Osteoblast (primary cell): ENCODE measurements at regions not wholly inside any gene's neighbourhood (a gene's known extent, or its start where the extent isn't known, plus 50 kb on each side); places are given as distances from the start of the nearest gene placed in this dataset.

ENCODE experiments used
- DNase-seq: peaks from one replicate; pipeline ENCODE4 v3.0.0; 2011; ENCODE audit warnings: low spot score, mixed read lengths; ENCODE audit not compliant: insufficient read length; ENCODE audit errors: missing footprints
- H2AFZ ChIP-seq: 2 replicates; pipeline ENCODE4 v1.6.0; 2011; ENCODE audit warnings: mild to moderate bottlenecking, low read length
- H3K27ac ChIP-seq: 2 replicates; pipeline ENCODE4 v1.5.1; 2011; ENCODE audit warnings: mild to moderate bottlenecking, low read depth, low read length, moderate library complexity
- H3K27me3 ChIP-seq: 2 replicates; pipeline ENCODE4 v1.6.0; 2012; ENCODE audit warnings: mild to moderate bottlenecking, control low read depth, inconsistent platforms, low read length, moderate library complexity; ENCODE audit not compliant: insufficient read depth
- H3K36me3 ChIP-seq: 2 replicates; pipeline ENCODE4 v1.5.1; 2011; ENCODE audit warnings: mild to moderate bottlenecking, low read length, control low read depth, moderate library complexity; ENCODE audit not compliant: insufficient read depth
- H3K4me1 ChIP-seq: 2 replicates; pipeline ENCODE4 v1.5.1; 2011; ENCODE audit warnings: mild to moderate bottlenecking, low read length, control low read depth, moderate library complexity; ENCODE audit not compliant: insufficient read depth
- H3K4me2 ChIP-seq: 2 replicates; pipeline ENCODE4 v1.6.0; 2011; ENCODE audit warnings: mild to moderate bottlenecking, low read length; ENCODE audit not compliant: insufficient read depth
- H3K4me3 ChIP-seq: fragments of 200-600 bp; sonication (generic); 3 replicates; pipeline ENCODE4 v1.5.1; 2012; ENCODE audit warnings: mild to moderate bottlenecking, low read length, inconsistent platforms; ENCODE audit not compliant: insufficient read depth
- H3K79me2 ChIP-seq: 2 replicates; pipeline ENCODE4 v1.6.0; 2012; ENCODE audit warnings: mild to moderate bottlenecking, low read length, control low read depth, inconsistent platforms; ENCODE audit not compliant: insufficient read depth
- H3K9me3 ChIP-seq: 2 replicates; pipeline ENCODE4 v1.5.1; 2011; ENCODE audit warnings: low read depth, low read length, control low read depth
- H4K20me1 ChIP-seq: 2 replicates; pipeline ENCODE4 v1.6.0; 2012; ENCODE audit warnings: mild to moderate bottlenecking, low read length, control low read depth; ENCODE audit not compliant: insufficient read depth
- TF ChIP-seq, protein P1 (sequence below): IDR thresholded peaks from 2 replicates; pipeline ENCODE4 v1.5.1; 2011; ENCODE audit warnings: mild to moderate bottlenecking, low read depth, low read length, moderate library complexity; ENCODE audit errors: extremely low read depth

DNA sequence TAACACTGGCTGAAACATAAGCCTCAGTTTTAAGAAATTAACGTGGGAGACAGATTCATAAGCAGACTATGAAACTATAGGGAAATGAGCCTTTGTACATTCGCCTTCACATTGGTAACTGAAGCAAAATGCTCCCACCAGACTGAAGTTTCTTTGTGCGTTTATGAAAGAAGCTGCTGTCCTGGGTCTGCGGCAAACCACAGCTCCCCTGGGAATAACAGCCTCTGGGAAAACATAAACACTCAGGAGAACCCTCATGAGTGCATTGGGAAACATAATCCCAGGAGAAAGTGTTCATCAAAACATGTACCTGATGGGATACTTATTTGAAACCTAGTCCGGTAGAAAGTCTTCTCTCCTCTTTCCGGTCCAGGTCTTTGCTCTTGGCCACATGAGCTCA is 193.1 kb upstream of the LARGE1 start:
- no peak overlapping the region for H3K4me3 ChIP-seq
- H3K4me2 ChIP-seq: no peak overlapping the region
- H3K27me3 ChIP-seq: no peaks in the 10 kb centered on the region
- no peaks in the 10 kb centered on the region for H3K36me3 ChIP-seq
- H4K20me1 ChIP-seq: no peaks in the 10 kb centered on the region
- H3K4me1 ChIP-seq: no peaks in the 10 kb centered on the region
- TF ChIP-seq, protein P1, sequence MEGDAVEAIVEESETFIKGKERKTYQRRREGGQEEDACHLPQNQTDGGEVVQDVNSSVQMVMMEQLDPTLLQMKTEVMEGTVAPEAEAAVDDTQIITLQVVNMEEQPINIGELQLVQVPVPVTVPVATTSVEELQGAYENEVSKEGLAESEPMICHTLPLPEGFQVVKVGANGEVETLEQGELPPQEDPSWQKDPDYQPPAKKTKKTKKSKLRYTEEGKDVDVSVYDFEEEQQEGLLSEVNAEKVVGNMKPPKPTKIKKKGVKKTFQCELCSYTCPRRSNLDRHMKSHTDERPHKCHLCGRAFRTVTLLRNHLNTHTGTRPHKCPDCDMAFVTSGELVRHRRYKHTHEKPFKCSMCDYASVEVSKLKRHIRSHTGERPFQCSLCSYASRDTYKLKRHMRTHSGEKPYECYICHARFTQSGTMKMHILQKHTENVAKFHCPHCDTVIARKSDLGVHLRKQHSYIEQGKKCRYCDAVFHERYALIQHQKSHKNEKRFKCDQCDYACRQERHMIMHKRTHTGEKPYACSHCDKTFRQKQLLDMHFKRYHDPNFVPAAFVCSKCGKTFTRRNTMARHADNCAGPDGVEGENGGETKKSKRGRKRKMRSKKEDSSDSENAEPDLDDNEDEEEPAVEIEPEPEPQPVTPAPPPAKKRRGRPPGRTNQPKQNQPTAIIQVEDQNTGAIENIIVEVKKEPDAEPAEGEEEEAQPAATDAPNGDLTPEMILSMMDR: no peak
- H3K9me3 ChIP-seq: no peaks in the 10 kb centered on the region
- H2AFZ ChIP-seq: no peak overlapping the region
- DNase-seq: no peak
- H3K27ac ChIP-seq: no peak overlapping the region
- no peaks in the 10 kb centered on the region for H3K79me2 ChIP-seq

DNA sequence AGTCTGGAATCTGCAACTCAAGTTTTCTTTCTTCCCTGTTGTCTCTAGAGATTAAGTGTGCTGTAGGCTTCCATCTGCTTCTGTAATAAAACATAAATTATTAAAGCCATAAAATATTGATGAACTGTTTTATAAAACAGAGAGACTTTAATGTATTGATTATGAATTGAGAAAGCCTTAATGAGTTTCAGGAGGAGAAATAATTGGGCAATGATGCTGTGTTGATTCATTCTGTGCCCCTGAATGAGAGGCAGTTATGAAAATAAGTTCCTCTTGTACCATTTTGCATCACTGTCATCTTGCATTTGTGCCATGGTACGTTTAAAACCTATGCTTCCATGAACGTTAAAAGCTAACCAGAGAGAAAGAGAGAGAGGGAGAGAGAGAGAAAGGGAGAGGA is 194.1 kb upstream of the LARGE1 start:
- Histone ChIP-seq H2AFZ (no peak overlapping the region), H3K27me3 (no peaks in the 10 kb centered on the region), H3K79me2 (no peaks in the 10 kb centered on the region), H3K9me3 (no peaks in the 10 kb centered on the region), H3K4me2 (no peak overlapping the region), H3K4me1 (no peaks in the 10 kb centered on the region), H3K36me3 (no peaks in the 10 kb centered on the region), H4K20me1 (no peaks in the 10 kb centered on the region), H3K4me3 (no peak overlapping the region), H3K27ac (no peak overlapping the region)
- TF ChIP-seq, protein P1: no peak
- no peak for DNase-seq

DNA sequence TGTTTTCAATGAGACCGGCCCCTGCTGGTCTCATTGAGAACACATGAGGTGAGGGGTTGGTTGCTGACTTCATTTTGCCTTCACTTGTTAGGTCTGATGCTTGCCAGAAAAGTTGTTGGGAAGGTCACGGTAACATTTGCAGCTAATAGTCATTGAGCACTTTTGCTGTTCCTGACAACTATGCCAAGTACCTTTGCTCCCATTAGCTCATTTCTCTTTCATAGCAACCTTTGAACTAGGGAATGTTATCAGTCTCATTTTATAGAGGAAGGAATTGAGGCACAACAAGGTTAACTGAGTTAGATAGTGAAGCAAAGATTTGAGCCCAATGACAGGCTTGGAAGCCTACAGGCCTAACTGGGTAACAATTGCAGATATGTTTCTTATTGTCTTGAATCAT is 195.4 kb upstream of the LARGE1 start:
- Histone ChIP-seq H3K36me3 (no peaks in the 10 kb centered on the region), H3K4me3 (no peak overlapping the region), H4K20me1 (no peaks in the 10 kb centered on the region), H3K79me2 (no peaks in the 10 kb centered on the region), H2AFZ (no peak overlapping the region), H3K9me3 (no peaks in the 10 kb centered on the region), H3K27ac (no peak overlapping the region), H3K27me3 (no peaks in the 10 kb centered on the region), H3K4me1 (no peaks in the 10 kb centered on the region), H3K4me2 (no peak overlapping the region)
- TF ChIP-seq, protein P1: no peak
- DNase-seq: no peak

DNA sequence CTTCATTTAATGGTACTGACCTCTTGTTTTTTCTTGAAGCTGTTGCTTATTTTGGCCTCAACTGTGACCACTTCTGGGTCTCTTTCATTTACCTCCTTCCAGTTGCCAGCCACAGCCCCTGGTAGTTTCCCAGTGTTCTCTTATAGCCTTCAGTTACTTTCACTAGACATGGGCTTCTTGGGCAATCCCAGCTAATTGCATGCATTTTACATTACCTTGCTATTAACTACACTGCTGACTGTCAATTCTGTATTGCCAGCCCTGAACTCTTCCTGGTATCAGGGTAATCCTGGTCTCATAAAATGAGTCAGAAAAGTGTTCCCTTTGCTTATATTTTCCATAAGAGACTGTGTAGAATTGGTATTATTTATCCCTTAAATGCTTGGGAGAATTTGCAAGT is 195.8 kb upstream of the LARGE1 start:
- no peaks in the 10 kb centered on the region for H3K27me3 ChIP-seq
- no peaks in the 10 kb centered on the region for H3K4me1 ChIP-seq
- H3K27ac ChIP-seq: no peak overlapping the region
- no peak for DNase-seq
- H3K79me2 ChIP-seq: no peaks in the 10 kb centered on the region
- H3K36me3 ChIP-seq: no peaks in the 10 kb centered on the region
- H3K4me2 ChIP-seq: no peak overlapping the region
- H4K20me1 ChIP-seq: no peaks in the 10 kb centered on the region
- no peak overlapping the region for H2AFZ ChIP-seq
- no peak overlapping the region for H3K4me3 ChIP-seq
- TF ChIP-seq, protein P1: no peak
- H3K9me3 ChIP-seq: no peaks in the 10 kb centered on the region
